GM20000 (cell line): ENCODE measurements at regions not wholly inside any gene's neighbourhood (a gene's known extent, or its start where the extent isn't known, plus 50 kb on each side); places are given as distances from the start of the nearest gene placed in this dataset.

Source experiments
- DNase-seq: peaks from one replicate; pipeline ENCODE4 v3.0.0; 2012; ENCODE audit warnings: low spot score
- CTCF ChIP-seq: IDR thresholded peaks from 2 replicates; pipeline ENCODE4 v1.5.1; 2012; ENCODE audit warnings: mild to moderate bottlenecking, control low read depth; ENCODE audit errors: extremely low read depth, missing control alignments

GRCh38 chr2:239729151-239729550 is 296.0 kb downstream of the NDUFA10 start:
- no peak for TF ChIP-seq CTCF
- no peak for DNase-seq

- TF ChIP-seq CTCF = no peak
Observed at GRCh38 chr2:239728751-239729150, 296.4 kb downstream of the NDUFA10 start.

GRCh38 chr2:239727776-239728600 is 297.2 kb downstream of the NDUFA10 start:
- no peak for TF ChIP-seq CTCF

More at GRCh38 chr2:239728751-239729150, 296.4 kb downstream of the NDUFA10 start:
- DNase-seq = no peak

GRCh38 chr2:239727182-239727775 is 297.9 kb downstream of the NDUFA10 start:
- no peak for DNase-seq
- no peak for TF ChIP-seq CTCF

More at GRCh38 chr2:239727776-239728600, 297.2 kb downstream of the NDUFA10 start:
- no peak for DNase-seq

GRCh38 chr2:239726631-239727181 is 298.4 kb downstream of the NDUFA10 start:
- TF ChIP-seq CTCF = no peak

GRCh38 chr2:239726091-239726591 is 299.0 kb downstream of the NDUFA10 start:
- DNase-seq = no peak
- TF ChIP-seq CTCF = no peak

More at GRCh38 chr2:239726631-239727181, 298.4 kb downstream of the NDUFA10 start:
- DNase-seq = no peak

- TF ChIP-seq CTCF = no peak
- no peak for DNase-seq
Observed at GRCh38 chr2:239725551-239725890, 299.6 kb downstream of the NDUFA10 start.
